ENCODE measurements at regions not wholly inside any gene's neighbourhood (a gene's known extent, or its start where the extent isn't known, plus 50 kb on each side); places are given as distances from the start of the nearest gene placed in this dataset.

DNA sequence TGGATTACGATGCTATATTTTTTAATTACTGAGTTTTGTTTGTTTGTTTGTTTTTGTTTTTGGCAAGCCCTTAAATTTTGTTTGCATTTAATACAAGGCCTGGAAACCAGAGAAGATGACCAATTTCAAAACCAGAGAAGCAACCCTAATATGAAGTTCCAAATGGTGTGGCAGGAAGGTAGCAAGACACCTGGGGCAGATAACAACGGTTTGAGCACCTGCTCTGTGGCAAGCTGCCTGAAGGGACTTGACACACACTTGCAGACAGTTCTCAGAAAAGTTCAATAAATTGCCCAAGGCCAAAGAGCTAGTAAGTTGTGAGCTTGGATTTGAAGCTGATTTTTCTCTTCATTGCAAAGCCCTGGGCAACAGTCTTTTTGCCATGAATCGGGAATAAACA, 151.2 kb upstream of the UBE2E1 start:
- TF ChIP-seq, protein P1, sequence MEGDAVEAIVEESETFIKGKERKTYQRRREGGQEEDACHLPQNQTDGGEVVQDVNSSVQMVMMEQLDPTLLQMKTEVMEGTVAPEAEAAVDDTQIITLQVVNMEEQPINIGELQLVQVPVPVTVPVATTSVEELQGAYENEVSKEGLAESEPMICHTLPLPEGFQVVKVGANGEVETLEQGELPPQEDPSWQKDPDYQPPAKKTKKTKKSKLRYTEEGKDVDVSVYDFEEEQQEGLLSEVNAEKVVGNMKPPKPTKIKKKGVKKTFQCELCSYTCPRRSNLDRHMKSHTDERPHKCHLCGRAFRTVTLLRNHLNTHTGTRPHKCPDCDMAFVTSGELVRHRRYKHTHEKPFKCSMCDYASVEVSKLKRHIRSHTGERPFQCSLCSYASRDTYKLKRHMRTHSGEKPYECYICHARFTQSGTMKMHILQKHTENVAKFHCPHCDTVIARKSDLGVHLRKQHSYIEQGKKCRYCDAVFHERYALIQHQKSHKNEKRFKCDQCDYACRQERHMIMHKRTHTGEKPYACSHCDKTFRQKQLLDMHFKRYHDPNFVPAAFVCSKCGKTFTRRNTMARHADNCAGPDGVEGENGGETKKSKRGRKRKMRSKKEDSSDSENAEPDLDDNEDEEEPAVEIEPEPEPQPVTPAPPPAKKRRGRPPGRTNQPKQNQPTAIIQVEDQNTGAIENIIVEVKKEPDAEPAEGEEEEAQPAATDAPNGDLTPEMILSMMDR (IDR thresholded peaks at IDR 0.05; ENCODE audit: insufficient read depth, low read depth, low read length), result no peak
- TF ChIP-seq EZH2 (IDR thresholded peaks at IDR 0.05; ENCODE audit: insufficient read depth, low read length), result no peak
